Vagina (tissue), 2 donors: ENCODE measurements at regions not wholly inside any gene's neighbourhood (a gene's known extent, or its start where the extent isn't known, plus 50 kb on each side); places are given as distances from the start of the nearest gene placed in this dataset.
"Not testable (repeated sequence)": the region's sequence is repeated elsewhere in the genome, so short reads cannot be mapped to it uniquely, and the experiment has no call there.

Source experiments
- POLR2AphosphoS5 ChIP-seq, 2 donors: sonication (generic); formaldehyde crosslinking; IDR thresholded peaks; one replicate each; pipeline ENCODE4 v1.9.0; 2017; ENCODE audit warnings: antibody characterized with exemption in 2 of 2, mild to moderate bottlenecking in 2 of 2, low read depth in 1 of 2; ENCODE audit not compliant: insufficient read depth in 1 of 2
- TF ChIP-seq, protein P1 (sequence below), 3 experiments: fragments of 450-650 bp in 2 of 3; fragments of 200-600 bp in 1 of 3; sonication (generic) in 1 of 3; IDR thresholded peaks; one replicate each; pipeline ENCODE4 v1.5.1; 2017 to 2019; ENCODE audit warnings: antibody characterized with exemption in 3 of 3, mild to moderate bottlenecking in 2 of 3, moderate library complexity in 2 of 3

DNA sequence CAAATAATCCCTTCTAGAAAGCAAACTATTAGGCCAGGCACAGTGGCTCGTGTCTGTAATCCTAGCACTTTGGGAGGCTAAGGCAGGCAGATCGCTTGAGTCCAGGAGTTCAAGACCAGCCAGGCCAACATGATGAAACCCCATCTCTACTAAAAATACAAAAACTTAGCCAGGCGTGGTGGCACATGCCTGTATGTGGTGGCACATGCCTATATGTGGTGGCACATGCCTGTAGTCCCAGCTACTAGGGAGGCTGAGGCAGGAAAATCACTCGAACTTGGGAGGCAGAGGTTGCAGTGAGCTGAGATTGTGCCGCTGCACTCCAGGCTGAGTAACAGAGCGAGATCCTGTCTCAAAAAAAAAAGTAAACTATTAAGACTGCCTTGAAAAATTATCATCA is 144.6 kb downstream of the CHD9NB start:
- TF ChIP-seq, protein P1, sequence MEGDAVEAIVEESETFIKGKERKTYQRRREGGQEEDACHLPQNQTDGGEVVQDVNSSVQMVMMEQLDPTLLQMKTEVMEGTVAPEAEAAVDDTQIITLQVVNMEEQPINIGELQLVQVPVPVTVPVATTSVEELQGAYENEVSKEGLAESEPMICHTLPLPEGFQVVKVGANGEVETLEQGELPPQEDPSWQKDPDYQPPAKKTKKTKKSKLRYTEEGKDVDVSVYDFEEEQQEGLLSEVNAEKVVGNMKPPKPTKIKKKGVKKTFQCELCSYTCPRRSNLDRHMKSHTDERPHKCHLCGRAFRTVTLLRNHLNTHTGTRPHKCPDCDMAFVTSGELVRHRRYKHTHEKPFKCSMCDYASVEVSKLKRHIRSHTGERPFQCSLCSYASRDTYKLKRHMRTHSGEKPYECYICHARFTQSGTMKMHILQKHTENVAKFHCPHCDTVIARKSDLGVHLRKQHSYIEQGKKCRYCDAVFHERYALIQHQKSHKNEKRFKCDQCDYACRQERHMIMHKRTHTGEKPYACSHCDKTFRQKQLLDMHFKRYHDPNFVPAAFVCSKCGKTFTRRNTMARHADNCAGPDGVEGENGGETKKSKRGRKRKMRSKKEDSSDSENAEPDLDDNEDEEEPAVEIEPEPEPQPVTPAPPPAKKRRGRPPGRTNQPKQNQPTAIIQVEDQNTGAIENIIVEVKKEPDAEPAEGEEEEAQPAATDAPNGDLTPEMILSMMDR (IDR thresholded peaks at IDR 0.05) = not testable (repeated sequence)
- not testable (repeated sequence) for TF ChIP-seq POLR2AphosphoS5 (IDR thresholded peaks at IDR 0.05; ENCODE audit: insufficient read depth in 1 of 2, low read depth in 1 of 2)
